ENCODE measurements at regions not wholly inside any gene's neighbourhood (a gene's known extent, or its start where the extent isn't known, plus 50 kb on each side); places are given as distances from the start of the nearest gene placed in this dataset.

DNA sequence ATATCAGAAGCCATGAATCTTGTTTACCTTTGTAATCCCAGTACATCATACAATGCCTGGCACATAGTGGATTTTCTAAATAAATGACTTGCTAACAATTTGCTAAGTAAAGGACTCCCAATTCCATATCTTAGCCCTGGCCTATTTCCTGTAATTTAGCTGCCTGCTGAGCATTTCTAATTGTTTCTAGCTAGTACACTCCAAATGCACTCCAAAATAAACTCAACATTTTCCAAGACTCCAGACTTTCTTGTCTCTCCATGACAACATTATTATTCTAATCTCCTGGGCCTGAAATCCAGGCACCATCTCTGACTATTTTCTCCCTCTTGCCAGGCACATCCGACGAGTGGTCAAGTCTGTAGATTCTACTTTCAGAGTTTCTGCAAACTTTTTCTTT is 773.5 kb downstream of the SQOR start:
- Histone ChIP-seq H2AK5ac (ENCODE audit: low read length) (no peak overlapping the region), H3K9me3 (ENCODE audit: insufficient read depth, low read depth, low read length) (no peaks in the 10 kb centered on the region), H3K18ac (ENCODE audit: low read length) (no peak overlapping the region), H2BK12ac (ENCODE audit: low read length) (no peak overlapping the region), H3K4me1 (ENCODE audit: control insufficient read depth in 1 of 2, insufficient read depth in 2 of 2, low read length in 2 of 2) (no peaks in the 10 kb centered on the region), H4K12ac (ENCODE audit: low read depth, low read length) (no peak overlapping the region), H2BK5ac (ENCODE audit: low read depth, low read length, poor library complexity) (no peak overlapping the region), H3K9ac (ENCODE audit: low read length) (no peak overlapping the region), H4K91ac (ENCODE audit: low read depth, low read length) (no peak overlapping the region), H3K79me1 (ENCODE audit: low read length) (no peaks in the 10 kb centered on the region), H3K23ac (ENCODE audit: low read length) (no peak overlapping the region), H3K27me3 (ENCODE audit: insufficient read depth, low read length) (no peaks in the 10 kb centered on the region), H2BK120ac (ENCODE audit: insufficient read depth, low read length, poor library complexity) (no peak overlapping the region), H3K4me2 (ENCODE audit: low read length) (no peak overlapping the region), H3K4ac (ENCODE audit: low read depth, low read length) (no peak overlapping the region), H3K79me2 (ENCODE audit: control insufficient read depth, insufficient read depth, low read length, poor library complexity) (no peaks in the 10 kb centered on the region), H4K8ac (ENCODE audit: low read depth, low read length) (no peak overlapping the region), H2AFZ (ENCODE audit: insufficient read depth, low read length, poor library complexity) (no peak overlapping the region), H3K14ac (ENCODE audit: low read length) (no peak overlapping the region), H3K36me3 (ENCODE audit: control insufficient read depth in 1 of 2, insufficient read depth in 2 of 2, low read length in 2 of 2) (no peaks in the 10 kb centered on the region), H3K27ac (ENCODE audit: low read depth, low read length) (no peak overlapping the region), H3K4me3 (ENCODE audit: low read depth, low read length) (no peak overlapping the region)
- no peak for DNase-seq
- no CpG with 5 or more reads among the region's 2 CpGs for WGBS (ENCODE audit: extremely low coverage, insufficient coverage, insufficient read length)

DNA sequence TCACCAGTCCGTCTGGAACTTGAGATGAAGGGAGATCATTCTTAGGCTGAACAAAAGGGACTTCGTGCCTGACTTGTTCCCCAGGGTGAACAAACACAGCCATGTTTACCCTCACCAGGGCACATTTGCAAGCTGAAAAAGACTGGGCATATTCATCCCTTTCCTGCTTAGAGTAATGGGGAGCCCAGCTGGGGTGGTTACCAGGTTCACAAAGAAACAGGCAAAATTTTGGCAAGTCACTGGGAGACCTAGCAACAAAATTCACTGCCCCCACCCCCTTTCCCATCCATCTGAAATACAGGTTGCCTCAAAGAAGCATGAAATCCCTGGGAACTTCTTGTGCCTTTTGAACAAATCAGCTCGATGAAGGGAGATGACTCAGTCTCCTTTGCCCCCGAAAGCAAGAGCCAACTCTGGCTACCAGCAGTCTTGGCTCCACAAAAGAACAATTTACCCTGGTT is 775.0 kb downstream of the SQOR start:
- WGBS (ENCODE audit: extremely low coverage, insufficient coverage, insufficient read length), result no CpG with 5 or more reads among the region's 4 CpGs
- no peak overlapping the region for H4K8ac ChIP-seq (ENCODE audit: low read depth, low read length)

DNA sequence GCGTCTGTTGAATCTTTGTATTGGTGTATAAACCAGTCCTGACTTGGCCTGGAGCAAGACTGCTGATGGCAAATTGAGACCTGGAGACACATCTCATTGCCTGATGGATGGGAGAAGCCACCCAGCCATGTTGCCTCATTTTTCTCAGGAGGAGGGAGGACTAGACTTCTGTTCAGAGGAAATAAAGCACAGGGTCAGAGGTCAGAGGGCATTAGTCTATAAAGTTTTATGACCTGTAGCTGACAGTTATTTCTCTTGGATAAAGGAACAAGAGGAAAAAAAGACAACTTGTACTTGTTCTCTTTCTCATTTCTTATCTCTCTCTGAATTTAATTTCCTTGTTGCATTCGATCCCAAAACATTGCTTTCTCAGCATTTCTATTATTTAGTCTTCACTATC is 775.9 kb downstream of the SQOR start:
- H3K4me2 ChIP-seq (ENCODE audit: low read length), result no peak overlapping the region
- H4K8ac ChIP-seq (ENCODE audit: low read depth, low read length), result no peak overlapping the region
- no peak overlapping the region for H2BK12ac ChIP-seq (ENCODE audit: low read length)
- H3K18ac ChIP-seq (ENCODE audit: low read length), result no peak overlapping the region
- H3K27me3 ChIP-seq (ENCODE audit: insufficient read depth, low read length), result no peaks in the 10 kb centered on the region
- no peak overlapping the region for H2AFZ ChIP-seq (ENCODE audit: insufficient read depth, low read length, poor library complexity)
- peaks cover 0 to 4% of the 10 kb centered on the region in 2 experiments for H3K4me1 ChIP-seq (ENCODE audit: control insufficient read depth in 1 of 2, insufficient read depth in 2 of 2, low read length in 2 of 2)
- no peak overlapping the region for H3K14ac ChIP-seq (ENCODE audit: low read length)
- H3K4ac ChIP-seq (ENCODE audit: low read depth, low read length), result no peak overlapping the region
- H4K91ac ChIP-seq (ENCODE audit: low read depth, low read length), result no peak overlapping the region
- no peak overlapping the region for H3K4me3 ChIP-seq (ENCODE audit: low read depth, low read length)
- peaks cover 2% of the 10 kb centered on the region for H3K79me1 ChIP-seq (ENCODE audit: low read length)
- no peak for DNase-seq
- H2BK5ac ChIP-seq (ENCODE audit: low read depth, low read length, poor library complexity), result no peak overlapping the region
- no peaks in the 10 kb centered on the region for H3K36me3 ChIP-seq (ENCODE audit: control insufficient read depth in 1 of 2, insufficient read depth in 2 of 2, low read length in 2 of 2)
- no peak overlapping the region for H3K9ac ChIP-seq (ENCODE audit: low read length)
- no CpG with 5 or more reads among the region's 2 CpGs for WGBS (ENCODE audit: extremely low coverage, insufficient coverage, insufficient read length)
- no peak overlapping the region for H3K27ac ChIP-seq (ENCODE audit: low read depth, low read length)
- H2BK120ac ChIP-seq (ENCODE audit: insufficient read depth, low read length, poor library complexity), result no peak overlapping the region
- no peaks in the 10 kb centered on the region for H3K79me2 ChIP-seq (ENCODE audit: control insufficient read depth, insufficient read depth, low read length, poor library complexity)
- H4K12ac ChIP-seq (ENCODE audit: low read depth, low read length), result no peak overlapping the region
- H3K23ac ChIP-seq (ENCODE audit: low read length), result no peak overlapping the region
- no peaks in the 10 kb centered on the region for H3K9me3 ChIP-seq (ENCODE audit: insufficient read depth, low read depth, low read length)
- no peak overlapping the region for H2AK5ac ChIP-seq (ENCODE audit: low read length)

More for the DNA sequence above, 775.0 kb downstream of the SQOR start:
- Histone ChIP-seq H3K4me2 (ENCODE audit: low read length) (no peak overlapping the region), H2BK5ac (ENCODE audit: low read depth, low read length, poor library complexity) (no peak overlapping the region), H2BK120ac (ENCODE audit: insufficient read depth, low read length, poor library complexity) (no peak overlapping the region), H3K27me3 (ENCODE audit: insufficient read depth, low read length) (no peaks in the 10 kb centered on the region), H3K4me1 (ENCODE audit: control insufficient read depth in 1 of 2, insufficient read depth in 2 of 2, low read length in 2 of 2) (peaks cover 0 to 4% of the 10 kb centered on the region in 2 experiments), H2AFZ (ENCODE audit: insufficient read depth, low read length, poor library complexity) (no peak overlapping the region), H3K4ac (ENCODE audit: low read depth, low read length) (no peak overlapping the region), H3K14ac (ENCODE audit: low read length) (no peak overlapping the region), H3K9me3 (ENCODE audit: insufficient read depth, low read depth, low read length) (no peaks in the 10 kb centered on the region), H3K79me2 (ENCODE audit: control insufficient read depth, insufficient read depth, low read length, poor library complexity) (no peaks in the 10 kb centered on the region), H3K9ac (ENCODE audit: low read length) (no peak overlapping the region), H3K27ac (ENCODE audit: low read depth, low read length) (no peak overlapping the region), H3K23ac (ENCODE audit: low read length) (no peak overlapping the region), H3K18ac (ENCODE audit: low read length) (no peak overlapping the region), H2BK12ac (ENCODE audit: low read length) (no peak overlapping the region), H4K12ac (ENCODE audit: low read depth, low read length) (no peak overlapping the region), H2AK5ac (ENCODE audit: low read length) (no peak overlapping the region), H3K79me1 (ENCODE audit: low read length) (peaks cover 2% of the 10 kb centered on the region), H4K91ac (ENCODE audit: low read depth, low read length) (no peak overlapping the region), H3K4me3 (ENCODE audit: low read depth, low read length) (no peak overlapping the region), H3K36me3 (ENCODE audit: control insufficient read depth in 1 of 2, insufficient read depth in 2 of 2, low read length in 2 of 2) (no peaks in the 10 kb centered on the region)
- DNase-seq, result no peak

DNA sequence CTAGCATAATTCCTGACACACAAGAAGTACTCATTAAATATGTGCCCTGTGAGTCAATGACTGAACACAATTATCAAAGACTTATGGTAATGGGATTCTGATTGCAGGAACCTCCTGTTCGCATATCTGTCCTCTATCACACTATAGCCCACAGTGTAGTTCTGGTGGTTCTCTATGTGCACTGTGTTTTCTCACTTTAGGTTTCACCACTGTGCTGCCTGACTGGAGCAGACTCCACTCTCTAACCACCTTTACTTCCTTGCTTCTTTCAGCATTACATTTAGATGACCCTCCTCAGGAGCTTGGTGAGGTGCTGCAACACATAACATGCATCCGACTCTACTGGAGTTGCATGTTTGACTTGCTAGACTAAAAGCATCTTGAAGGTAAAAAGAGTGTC is 777.1 kb downstream of the SQOR start:
- H4K12ac ChIP-seq (ENCODE audit: low read depth, low read length), result no peak overlapping the region
- no peak overlapping the region for H2AK5ac ChIP-seq (ENCODE audit: low read length)
- no peak for DNase-seq
- H4K91ac ChIP-seq (ENCODE audit: low read depth, low read length), result no peak overlapping the region
- no peak overlapping the region for H3K14ac ChIP-seq (ENCODE audit: low read length)
- H3K9me3 ChIP-seq (ENCODE audit: insufficient read depth, low read depth, low read length), result no peaks in the 10 kb centered on the region
- H3K27ac ChIP-seq (ENCODE audit: low read depth, low read length), result no peak overlapping the region
- H3K79me2 ChIP-seq (ENCODE audit: control insufficient read depth, insufficient read depth, low read length, poor library complexity), result no peaks in the 10 kb centered on the region
- no peak overlapping the region for H3K4ac ChIP-seq (ENCODE audit: low read depth, low read length)
- no peak overlapping the region for H2BK120ac ChIP-seq (ENCODE audit: insufficient read depth, low read length, poor library complexity)
- H2BK5ac ChIP-seq (ENCODE audit: low read depth, low read length, poor library complexity), result no peak overlapping the region
- H3K79me1 ChIP-seq (ENCODE audit: low read length), result peaks cover 2% of the 10 kb centered on the region
- H3K36me3 ChIP-seq (ENCODE audit: control insufficient read depth in 1 of 2, insufficient read depth in 2 of 2, low read length in 2 of 2), result no peaks in the 10 kb centered on the region
- H2BK12ac ChIP-seq (ENCODE audit: low read length), result peak overlapping the region; percentile 5
- H3K4me2 ChIP-seq (ENCODE audit: low read length), result no peak overlapping the region
- no peak overlapping the region for H2AFZ ChIP-seq (ENCODE audit: insufficient read depth, low read length, poor library complexity)
- H3K4me3 ChIP-seq (ENCODE audit: low read depth, low read length), result no peak overlapping the region
- no peaks in the 10 kb centered on the region for H3K27me3 ChIP-seq (ENCODE audit: insufficient read depth, low read length)
- H3K9ac ChIP-seq (ENCODE audit: low read length), result no peak overlapping the region
- H4K8ac ChIP-seq (ENCODE audit: low read depth, low read length), result no peak overlapping the region
- no peak overlapping the region for H3K23ac ChIP-seq (ENCODE audit: low read length)
- H3K4me1 ChIP-seq (ENCODE audit: control insufficient read depth in 1 of 2, insufficient read depth in 2 of 2, low read length in 2 of 2), result peaks cover 0 to 4% of the 10 kb centered on the region in 2 experiments
- no peak overlapping the region for H3K18ac ChIP-seq (ENCODE audit: low read length)
- WGBS (ENCODE audit: extremely low coverage, insufficient coverage, insufficient read length), result no CpG with 5 or more reads among the region's 2 CpGs
